ENCODE measurements at regions not wholly inside any gene's neighbourhood (a gene's known extent, or its start where the extent isn't known, plus 50 kb on each side); places are given as distances from the start of the nearest gene placed in this dataset.

DNA sequence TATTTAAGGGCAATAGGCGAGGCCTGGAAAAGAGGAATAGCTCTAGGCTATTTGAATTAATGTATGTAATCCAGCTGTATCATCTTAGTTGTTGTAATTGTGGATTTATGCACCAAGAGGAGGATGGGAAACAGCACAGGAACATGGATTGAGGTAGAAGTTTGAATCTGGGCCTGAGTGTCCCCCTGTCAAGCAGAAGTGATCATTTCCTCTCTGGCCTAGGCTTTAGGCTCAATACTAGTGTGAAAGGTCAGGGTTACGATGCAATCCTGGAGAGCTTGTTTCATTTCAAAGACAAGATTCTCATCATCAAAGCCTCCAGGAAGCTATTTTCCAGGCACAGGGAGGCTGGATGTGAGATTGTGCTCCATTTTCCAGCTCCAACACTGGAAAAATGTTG lies 77.9 kb upstream of the HSD17B12 start:
- DNase-seq (ENCODE audit: extremely low read depth, low read depth), result no peak

DNA sequence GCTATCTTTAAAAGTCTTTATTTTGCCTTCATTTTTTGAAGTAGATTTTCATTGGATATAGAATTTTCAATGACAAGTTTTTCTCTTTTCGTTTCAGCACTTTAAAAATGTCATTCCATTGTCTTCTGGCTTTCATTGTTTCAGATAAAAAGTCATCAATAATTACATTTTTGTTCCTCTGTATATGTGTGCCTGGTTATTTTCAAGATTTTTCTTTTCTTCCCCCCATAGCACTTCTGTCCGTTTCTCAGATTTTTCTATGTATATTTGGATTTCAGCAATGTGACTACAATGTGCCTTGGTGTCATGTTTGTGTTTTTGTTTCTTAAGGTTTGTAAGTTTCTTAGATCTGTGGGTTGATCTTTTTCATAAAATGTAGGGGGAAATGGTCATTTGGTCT lies 66.3 kb upstream of the HSD17B12 start:
- DNase-seq (ENCODE audit: extremely low read depth, low read depth), result no peak

DNA sequence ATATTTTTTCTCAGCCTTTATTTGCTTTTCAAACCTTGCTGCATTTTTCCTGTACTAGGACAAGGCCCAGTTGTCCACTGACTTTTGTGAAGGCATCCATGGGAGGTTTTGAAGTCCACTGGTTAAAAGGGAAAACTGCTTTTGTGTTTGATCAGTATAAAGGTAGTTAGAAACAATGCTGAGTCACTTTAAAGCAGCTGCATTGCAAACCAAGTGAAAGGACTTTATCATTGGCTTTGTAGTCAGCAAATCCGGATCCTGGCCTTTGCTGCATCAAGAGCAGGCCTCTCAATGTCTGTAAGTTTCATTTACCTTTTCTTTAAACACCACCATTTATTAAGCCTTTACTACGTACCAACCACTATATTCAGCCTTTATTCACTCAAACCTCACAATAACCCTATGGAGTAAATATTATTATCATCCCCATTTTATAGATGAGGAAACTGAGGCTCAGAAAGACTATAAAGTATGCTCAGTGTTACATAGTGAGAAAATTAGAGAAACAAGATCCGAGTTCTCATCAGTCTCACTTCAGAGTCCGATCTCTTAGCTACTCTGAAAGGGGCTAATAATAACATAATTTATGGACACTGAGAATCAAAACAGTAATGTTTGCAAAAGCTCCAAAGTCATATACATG lies 60.6 kb upstream of the HSD17B12 start:
- no peak for DNase-seq (ENCODE audit: extremely low read depth, low read depth)

DNA sequence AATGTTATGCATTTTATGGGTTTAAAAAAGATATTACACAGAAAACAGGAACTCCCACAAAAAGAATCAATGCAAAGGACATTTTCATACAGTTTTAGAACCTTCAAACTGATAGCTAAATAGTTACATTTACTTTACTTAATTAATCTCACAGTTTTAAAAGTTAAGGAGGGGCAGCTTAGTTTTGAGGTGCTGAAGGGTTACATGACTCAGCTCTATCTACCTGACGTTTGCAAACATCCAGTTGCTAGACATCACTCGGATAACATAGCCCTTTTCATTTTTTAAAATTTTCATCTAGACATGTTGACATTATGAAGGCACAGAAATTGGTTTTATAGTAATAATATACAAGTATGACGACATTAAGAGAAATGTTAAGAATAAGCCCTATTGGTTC lies 53.7 kb upstream of the HSD17B12 start:
- no peak for DNase-seq (ENCODE audit: extremely low read depth, low read depth)

Small RNAs in the stretch of these regions (small RNA-seq; reads per million reads assigned to genes)
- gene MIR129-2 (0 reads per million in 2 experiments), gene MIR670 (0 reads per million in 2 experiments)

Data from NCI-H460 (cell line).